ENCODE measurements at regions not wholly inside any gene's neighbourhood (a gene's known extent, or its start where the extent isn't known, plus 50 kb on each side); places are given as distances from the start of the nearest gene placed in this dataset.

DNA sequence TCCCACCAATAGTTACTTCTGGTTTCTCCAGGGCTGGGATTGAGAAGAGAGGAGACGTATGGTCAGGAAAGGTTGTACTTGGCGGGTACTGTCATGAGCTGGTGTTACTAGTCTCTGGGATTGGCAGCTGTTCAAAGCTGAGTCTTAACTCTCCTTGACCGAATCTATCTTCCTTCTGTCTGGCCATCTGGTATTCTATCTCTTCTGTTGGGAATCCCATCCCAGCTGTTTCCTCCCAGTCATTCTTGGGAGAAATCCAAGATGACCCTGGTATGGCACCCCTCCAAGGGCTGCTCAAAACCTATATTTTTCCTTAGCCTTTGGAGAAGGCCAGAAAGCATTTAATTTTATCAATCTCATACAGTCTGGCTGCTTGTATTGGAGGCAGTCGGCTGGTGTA is 287.0 kb upstream of the CHD6 start:
- no peaks in the 10 kb centered on the region for H4K20me1 ChIP-seq (ENCODE audit: insufficient read depth)
- no peak overlapping the region for H3K4me2 ChIP-seq
- H3K27ac ChIP-seq = no peak overlapping the region
- H3K27me3 ChIP-seq (ENCODE audit: insufficient read depth, low read depth) = no peaks in the 10 kb centered on the region
- H2AFZ ChIP-seq (ENCODE audit: low read depth) = no peak overlapping the region
- H3K79me2 ChIP-seq (ENCODE audit: insufficient read depth, low read depth) = no peaks in the 10 kb centered on the region
- no peaks in the 10 kb centered on the region for H3K4me1 ChIP-seq (ENCODE audit: low read depth, poor library complexity, severe bottlenecking)
- no peak for TF ChIP-seq CTCF (conservative IDR thresholded peaks at IDR 0.05; ENCODE audit: low read depth, low read length)
- no peak overlapping the region for H3K9ac ChIP-seq
- H3K36me3 ChIP-seq (ENCODE audit: insufficient read depth) = no peaks in the 10 kb centered on the region
- H3K4me3 ChIP-seq (IDR thresholded peaks at IDR 0.05; ENCODE audit: insufficient read depth, low read depth, low read length) = no peak overlapping the region

DNA sequence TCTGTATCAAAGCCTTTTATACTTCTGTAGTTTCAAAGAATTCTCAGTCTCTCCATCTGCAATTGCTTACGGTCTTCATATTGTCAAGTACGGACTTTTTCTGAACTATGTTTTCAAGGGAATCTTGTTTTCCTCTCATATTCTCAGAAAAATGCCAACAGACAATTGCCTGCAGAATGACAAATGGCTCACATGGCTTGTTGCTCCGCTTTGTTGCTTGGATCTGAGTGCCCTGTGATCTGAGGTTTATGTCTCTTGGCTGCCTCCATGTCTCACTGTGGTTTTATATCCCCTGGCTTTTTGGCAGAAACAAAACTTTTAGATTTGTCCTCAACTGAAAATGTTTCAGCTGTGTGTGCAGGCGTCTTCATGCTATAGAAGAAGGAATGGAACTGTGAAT is 285.4 kb upstream of the CHD6 start:
- H3K4me2 ChIP-seq = no peak overlapping the region
- H2AFZ ChIP-seq (ENCODE audit: low read depth) = no peak overlapping the region
- H3K79me2 ChIP-seq (ENCODE audit: insufficient read depth, low read depth) = no peaks in the 10 kb centered on the region
- H4K20me1 ChIP-seq (ENCODE audit: insufficient read depth) = no peaks in the 10 kb centered on the region
- no peaks in the 10 kb centered on the region for H3K36me3 ChIP-seq (ENCODE audit: insufficient read depth)
- H3K4me3 ChIP-seq (IDR thresholded peaks at IDR 0.05; ENCODE audit: insufficient read depth, low read depth, low read length) = no peak overlapping the region
- TF ChIP-seq CTCF (conservative IDR thresholded peaks at IDR 0.05; ENCODE audit: low read depth, low read length) = no peak
- H3K27ac ChIP-seq = no peak overlapping the region
- no peaks in the 10 kb centered on the region for H3K27me3 ChIP-seq (ENCODE audit: insufficient read depth, low read depth)
- H3K4me1 ChIP-seq (ENCODE audit: low read depth, poor library complexity, severe bottlenecking) = no peaks in the 10 kb centered on the region
- no peak overlapping the region for H3K9ac ChIP-seq

DNA sequence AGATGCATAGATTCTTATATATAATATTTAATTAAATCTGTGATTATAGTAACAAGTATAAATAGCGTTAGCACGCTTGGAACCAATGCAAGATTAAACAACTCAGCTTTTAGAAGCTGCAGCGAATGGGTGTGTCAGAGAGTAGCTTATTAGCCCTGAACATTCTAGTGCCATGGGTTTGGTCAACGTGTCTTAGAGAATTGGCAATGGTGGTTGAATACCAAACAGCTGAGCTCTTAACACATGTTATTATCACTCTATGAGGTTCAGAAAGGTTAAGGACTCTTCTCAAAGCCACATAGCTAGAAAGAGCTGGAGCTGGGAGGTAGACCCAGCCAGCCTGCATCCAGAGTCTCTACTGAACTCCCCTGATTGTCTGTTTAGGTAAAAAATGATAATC is 284.2 kb upstream of the CHD6 start:
- H3K27me3 ChIP-seq (ENCODE audit: insufficient read depth, low read depth) = no peaks in the 10 kb centered on the region
- no peak overlapping the region for H3K4me2 ChIP-seq
- H3K9ac ChIP-seq = no peak overlapping the region
- no peaks in the 10 kb centered on the region for H3K4me1 ChIP-seq (ENCODE audit: low read depth, poor library complexity, severe bottlenecking)
- no peak for TF ChIP-seq CTCF (conservative IDR thresholded peaks at IDR 0.05; ENCODE audit: low read depth, low read length)
- no peaks in the 10 kb centered on the region for H4K20me1 ChIP-seq (ENCODE audit: insufficient read depth)
- H3K4me3 ChIP-seq (IDR thresholded peaks at IDR 0.05; ENCODE audit: insufficient read depth, low read depth, low read length) = no peak overlapping the region
- no peak overlapping the region for H2AFZ ChIP-seq (ENCODE audit: low read depth)
- no peaks in the 10 kb centered on the region for H3K36me3 ChIP-seq (ENCODE audit: insufficient read depth)
- H3K79me2 ChIP-seq (ENCODE audit: insufficient read depth, low read depth) = no peaks in the 10 kb centered on the region
- H3K27ac ChIP-seq = no peak overlapping the region

GRCh38 chr20:41900201-41900691 is 282.1 kb upstream of the CHD6 start:
- Histone ChIP-seq H3K9ac (no peak overlapping the region), H3K36me3 (ENCODE audit: insufficient read depth) (no peaks in the 10 kb centered on the region), H3K4me1 (ENCODE audit: low read depth, poor library complexity, severe bottlenecking) (no peaks in the 10 kb centered on the region), H3K27ac (no peak overlapping the region), H2AFZ (ENCODE audit: low read depth) (no peak overlapping the region), H3K4me2 (no peak overlapping the region), H3K4me3 (IDR thresholded peaks at IDR 0.05; ENCODE audit: insufficient read depth, low read depth, low read length) (no peak overlapping the region), H3K27me3 (ENCODE audit: insufficient read depth, low read depth) (no peaks in the 10 kb centered on the region), H3K79me2 (ENCODE audit: insufficient read depth, low read depth) (no peaks in the 10 kb centered on the region), H4K20me1 (ENCODE audit: insufficient read depth) (no peaks in the 10 kb centered on the region)
- TF ChIP-seq CTCF (conservative IDR thresholded peaks at IDR 0.05; ENCODE audit: low read depth, low read length) = no peak
